DMS 273 treated with DMSO at 0.1 percent for 48 hours (cell line): ENCODE measurements at regions not wholly inside any gene's neighbourhood (a gene's known extent, or its start where the extent isn't known, plus 50 kb on each side); places are given as distances from the start of the nearest gene placed in this dataset.
"Not testable (repeated sequence)": the region's sequence is repeated elsewhere in the genome, so short reads cannot be mapped to it uniquely, and the experiment has no call there.

Experiments
- DNase-seq: peaks from one replicate; lab custom pipeline; 2025; lab: John Stamatoyannopoulos, UW

DNA sequence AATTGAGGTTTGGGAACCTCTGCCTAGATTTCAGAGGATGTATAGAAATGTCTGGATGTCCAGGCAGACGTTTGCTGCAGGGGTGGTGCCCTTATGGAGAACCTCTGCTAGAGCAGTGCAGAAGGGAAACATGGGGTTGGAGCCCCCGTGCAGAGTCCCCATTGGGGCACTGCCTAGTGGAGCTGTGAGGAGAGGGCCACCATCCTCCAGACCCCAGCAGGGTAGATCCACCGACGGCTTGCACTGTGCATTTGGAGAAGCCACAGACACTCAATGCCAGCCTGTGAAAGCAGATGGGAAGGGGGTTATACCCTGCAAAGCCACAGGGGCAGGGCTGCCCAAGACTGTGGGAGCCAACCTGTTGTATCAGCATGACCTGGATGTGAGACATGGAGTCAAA, 354.6 kb downstream of the ZNF326 start:
- DNase-seq: no peak

DNA sequence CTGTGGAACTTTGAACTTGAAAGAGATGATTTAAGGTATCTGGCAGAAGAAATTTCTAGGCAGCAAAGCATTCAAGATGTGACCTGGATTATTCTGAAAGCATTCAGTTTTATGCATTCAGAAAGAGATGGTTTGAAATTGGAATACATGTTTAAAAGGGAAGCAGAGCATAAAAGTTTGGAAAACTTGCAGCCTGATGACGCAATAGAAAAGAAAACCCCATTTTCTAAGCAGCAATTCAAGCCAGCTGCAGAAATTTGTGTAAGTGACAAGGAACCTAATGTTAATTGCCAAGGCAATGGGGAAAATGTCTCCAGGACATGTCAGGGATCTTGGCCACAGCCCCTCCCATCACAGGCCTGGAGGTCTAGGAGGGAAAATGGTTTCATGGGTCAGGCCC, 354.0 kb downstream of the ZNF326 start:
- DNase-seq: no peak

DNA sequence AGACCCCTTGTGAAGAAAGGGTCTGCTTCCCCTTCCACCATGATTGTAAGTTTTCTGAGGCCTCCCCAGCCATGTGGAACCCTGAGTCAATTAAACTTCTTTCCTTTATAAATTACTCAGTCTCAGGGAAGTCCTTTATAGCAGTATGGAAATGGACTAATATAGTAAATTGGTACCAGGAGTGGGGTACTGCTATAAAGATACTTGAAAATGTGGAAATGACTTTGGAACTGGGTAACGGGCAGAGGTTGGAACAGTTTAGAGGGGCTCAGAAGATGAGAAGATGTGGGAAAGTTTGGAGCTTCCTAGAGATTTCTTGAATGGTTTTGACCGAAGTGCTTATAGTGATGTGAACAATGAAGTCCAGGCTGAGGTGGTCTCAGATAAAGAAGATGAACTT, 353.5 kb downstream of the ZNF326 start:
- DNase-seq: not testable (repeated sequence)

DNA sequence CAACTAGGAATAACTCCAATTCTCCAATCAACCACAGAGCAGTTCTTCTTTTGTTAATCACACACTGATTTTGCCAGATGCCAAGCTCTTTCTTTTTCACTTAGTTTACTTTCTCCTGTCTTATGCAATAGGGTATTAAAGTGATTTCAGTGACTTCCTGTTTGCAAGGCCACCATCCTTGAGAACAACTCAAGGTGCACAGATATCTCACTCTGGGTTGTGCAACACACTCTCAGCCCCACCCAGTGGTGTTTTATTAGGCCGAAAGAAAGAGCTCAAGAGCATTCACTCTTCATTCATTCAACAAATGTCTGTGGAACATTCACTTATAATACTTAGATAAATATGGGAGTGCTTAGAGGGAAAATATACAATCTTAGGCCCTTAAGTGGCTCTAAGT, 352.5 kb downstream of the ZNF326 start:
- DNase-seq: no peak

DNA sequence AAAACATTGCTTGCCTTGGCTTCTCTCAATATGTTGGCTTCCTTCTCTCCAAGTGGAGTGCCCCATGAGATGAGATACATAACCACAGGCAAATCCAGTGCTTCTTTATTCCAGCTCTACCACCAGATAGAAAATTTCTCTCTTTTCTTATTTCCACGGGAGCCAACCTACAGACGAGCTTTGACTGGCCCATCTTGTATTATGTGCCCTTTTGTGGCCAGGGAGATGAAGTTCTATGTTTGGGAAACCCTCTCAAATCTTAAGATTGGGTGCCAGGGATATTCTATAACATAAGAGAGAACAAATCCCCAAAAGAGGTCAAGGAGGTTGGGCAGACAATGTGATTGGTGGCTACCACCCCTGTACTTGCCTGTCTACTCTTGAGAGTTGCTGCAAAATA, 351.8 kb downstream of the ZNF326 start:
- no peak for DNase-seq

DNA sequence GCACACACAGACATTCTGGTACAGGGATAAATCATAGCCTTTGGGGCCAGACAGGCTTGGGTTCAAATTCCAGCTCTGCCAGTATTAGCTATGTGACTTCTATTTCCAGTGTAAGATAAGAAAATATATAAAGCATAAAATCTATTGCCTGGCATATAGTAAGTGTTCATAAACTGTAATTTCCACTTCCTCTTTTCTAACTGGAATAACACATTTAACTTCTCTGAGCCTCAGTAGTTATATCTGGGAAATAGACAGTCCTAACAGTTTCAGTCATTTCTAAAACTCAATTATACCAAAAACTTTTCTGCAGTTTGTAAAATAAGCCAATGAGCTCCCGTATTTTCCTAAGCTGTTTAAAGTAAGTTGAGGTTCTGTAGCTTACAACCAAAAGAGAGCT, 351.4 kb downstream of the ZNF326 start:
- DNase-seq: no peak

DNA sequence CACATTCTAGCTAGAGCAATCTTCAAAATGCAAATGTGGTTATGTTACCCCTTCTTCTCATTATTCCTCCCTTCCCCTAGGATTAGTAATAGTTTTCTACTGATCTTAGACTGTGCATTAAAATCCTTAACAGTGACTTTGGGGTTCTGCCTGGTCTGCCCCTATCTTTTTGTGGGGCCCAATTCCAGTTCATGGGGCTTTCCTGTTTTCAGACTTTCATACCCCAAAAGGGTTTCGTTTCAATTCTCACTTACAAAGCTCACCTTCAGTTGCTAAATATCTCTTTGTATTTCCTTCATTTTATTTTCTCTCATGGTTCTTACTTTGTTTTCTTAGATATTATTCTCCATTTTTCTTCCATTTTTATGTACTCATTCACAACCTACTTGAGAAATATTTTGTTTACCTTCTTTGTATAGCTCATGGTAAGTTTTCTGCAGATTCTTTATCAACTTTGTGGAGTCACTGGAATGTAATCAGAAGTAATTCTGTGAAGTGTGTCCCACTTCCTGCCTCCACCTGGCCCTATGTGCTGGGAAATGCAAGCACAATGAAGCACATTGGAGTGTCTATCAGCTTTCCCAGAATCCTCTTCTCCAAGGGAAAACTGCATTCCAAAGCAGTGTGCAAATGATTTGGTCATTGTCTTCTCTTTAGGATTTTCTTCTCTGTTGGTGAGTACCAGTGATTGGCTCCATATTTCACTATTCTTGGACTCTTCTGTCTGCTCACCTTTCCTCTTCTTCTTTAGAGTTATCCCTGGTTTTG, 350.2 kb downstream of the ZNF326 start:
- DNase-seq: no peak

DNA sequence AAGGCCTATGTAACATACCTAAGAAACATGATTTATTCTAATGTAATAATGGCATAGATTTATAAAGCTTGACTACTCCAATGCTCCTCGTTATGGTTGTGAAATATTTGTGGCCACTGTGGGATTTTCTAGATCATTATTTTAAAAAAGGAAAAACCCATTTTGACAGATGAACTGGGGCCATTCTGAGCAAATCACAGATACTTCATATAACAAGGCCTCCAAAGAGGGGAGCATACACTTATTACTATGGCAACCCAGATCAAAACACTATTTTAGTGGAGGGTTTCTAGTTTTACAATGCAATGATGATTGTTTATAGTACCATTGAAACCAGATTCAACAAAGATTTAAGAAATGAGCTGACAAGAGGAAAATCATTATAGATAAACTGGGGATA, 346.6 kb downstream of the ZNF326 start:
- DNase-seq: no peak

DNA sequence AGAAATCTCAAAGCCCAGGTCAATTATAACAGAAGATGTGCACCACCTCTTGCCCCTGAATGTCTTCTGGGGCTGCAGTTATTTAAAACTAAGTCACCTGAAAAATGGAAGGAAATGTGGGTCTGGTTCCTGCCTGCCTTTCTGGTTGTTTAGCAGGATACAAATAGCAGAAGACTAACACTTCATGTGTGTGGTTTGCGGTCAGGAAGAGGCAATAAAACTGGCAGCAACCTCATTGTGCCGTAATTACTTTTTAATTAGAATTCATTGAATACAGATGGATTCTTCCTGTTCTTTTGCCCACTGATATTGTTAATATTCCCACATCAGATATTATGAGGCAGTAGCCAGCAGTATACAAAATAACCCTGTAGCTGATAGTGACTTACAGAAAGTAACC, 345.7 kb downstream of the ZNF326 start:
- no peak for DNase-seq

DNA sequence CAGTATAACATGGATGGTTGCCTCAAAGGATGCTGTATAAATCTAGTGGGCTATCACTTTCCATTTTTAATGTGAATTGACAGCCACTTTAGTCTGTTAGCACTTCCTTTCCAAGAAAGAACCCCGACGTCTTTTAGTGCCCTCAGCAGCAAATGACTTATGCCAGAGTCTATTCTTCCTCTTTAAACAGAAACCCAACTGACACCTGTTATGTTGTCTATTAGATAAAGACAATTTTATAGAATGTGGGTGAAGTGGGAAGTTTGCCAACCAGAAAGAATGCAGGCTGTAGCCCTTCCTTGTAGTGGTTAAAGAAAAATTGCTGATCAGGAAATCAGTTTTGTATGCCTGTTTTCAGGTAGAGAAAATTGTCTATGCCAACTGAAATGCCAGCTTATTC, 344.9 kb downstream of the ZNF326 start:
- DNase-seq: no peak

DNA sequence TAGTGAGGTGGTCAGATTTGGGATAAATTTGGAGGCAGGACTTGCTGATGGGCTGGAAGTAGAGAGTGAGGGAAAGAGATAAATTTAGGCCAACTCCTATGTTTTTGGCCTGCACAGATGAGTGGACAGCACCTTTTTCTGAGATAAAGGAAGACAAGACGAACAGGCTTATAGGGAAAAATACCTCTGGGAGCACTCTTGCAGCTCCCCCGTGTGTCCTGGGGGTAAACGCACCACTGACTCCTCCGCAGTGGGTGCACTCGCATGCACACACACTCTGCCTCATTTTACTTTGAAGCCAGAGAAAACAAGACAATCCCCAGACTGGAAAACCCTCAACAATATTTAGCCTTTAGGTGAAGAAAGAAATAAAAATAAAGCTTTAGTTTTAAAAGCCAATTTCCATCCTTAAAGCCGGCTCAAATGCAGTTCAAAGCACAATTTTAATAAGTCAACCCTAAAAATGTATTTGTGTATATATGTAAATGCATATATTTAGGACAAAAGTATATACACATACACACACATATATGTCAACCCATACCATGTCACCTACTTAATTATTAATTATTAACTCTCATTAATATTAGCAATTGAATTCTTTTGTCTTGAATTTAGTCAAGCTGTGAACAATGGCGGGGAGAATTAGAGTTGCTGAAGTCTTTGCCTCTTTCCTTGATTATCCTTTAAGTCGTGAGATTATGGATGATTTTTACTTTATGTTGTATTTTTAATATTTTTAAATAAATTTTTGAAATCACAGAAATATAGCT, 341.8 kb downstream of the ZNF326 start:
- no peak for DNase-seq

DNA sequence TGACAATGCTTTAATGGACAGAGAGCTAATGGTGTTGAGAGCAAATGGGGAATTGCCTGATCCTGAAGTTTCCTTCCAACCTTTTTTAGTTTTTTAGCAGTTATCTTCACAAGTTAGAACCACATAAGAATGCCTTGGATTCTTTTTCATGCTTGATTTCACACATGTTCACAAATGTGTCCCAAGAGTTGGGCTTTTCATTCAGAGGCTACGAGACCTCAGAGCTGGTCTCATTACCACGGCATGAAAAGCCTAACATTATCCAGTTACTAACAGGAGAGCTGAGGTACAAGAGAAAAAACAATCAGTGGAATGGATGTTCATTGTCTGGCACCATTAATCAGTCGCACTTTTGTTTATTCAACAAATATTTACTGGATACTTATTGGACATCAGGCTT, 340.6 kb downstream of the ZNF326 start:
- no peak for DNase-seq

DNA sequence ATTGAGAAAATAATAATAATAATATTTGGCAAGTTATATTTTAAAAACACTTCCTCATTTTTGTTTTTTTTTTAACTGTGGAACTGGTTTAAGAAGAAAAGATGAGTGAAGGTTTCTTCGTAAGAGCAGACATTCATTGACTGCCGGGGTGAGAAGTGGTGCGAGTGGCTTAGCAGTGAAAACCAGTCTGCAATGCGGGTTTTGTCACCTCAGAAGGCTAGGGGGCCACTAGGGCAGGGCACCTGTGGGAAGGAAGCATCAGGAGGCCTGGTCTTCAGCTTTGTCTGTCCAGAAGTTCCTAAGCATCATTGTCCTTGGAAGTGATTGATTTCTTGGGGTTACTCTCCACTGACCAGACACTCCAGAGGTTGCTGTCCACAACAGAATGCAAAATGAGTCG, 339.2 kb downstream of the ZNF326 start:
- DNase-seq: no peak

DNA sequence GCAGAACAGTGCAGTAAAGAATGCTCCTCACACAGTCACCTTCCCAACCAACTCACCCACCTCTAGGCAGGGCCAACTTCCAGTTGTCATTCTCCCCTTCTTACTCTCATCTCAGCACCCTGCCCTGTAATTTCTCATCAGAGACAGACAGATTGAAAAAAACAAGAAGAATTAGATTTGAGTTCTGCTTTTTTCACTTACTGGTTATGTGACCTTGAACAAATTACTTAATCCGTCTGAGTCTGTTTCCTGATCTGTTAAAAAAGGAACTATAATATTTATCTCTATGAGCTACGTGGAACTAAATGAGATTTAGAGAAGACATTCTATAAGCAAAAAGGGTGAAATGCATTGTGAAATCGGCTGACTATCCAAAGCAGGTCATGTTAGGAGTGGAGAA, 330.3 kb downstream of the ZNF326 start:
- no peak for DNase-seq

DNA sequence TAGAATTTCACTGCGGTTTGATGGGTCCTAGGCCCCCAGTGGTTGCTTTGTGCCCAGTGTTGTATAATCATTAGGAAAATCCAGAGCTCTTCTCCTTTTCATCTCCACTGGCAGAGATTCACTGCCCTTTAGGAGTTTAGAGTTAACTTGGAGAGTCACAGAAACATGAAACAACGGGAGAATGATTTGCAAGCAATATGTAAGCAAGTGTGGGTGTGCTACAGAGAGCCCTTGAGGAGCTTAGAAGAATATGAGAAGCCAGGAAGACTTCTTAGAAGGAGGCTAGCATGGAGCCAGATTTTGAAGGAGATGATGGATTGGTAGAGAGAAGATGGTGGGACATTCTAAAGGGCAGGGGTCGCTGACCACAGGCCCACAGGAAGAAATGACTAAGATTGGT, 327.3 kb downstream of the ZNF326 start:
- DNase-seq: no peak

DNA sequence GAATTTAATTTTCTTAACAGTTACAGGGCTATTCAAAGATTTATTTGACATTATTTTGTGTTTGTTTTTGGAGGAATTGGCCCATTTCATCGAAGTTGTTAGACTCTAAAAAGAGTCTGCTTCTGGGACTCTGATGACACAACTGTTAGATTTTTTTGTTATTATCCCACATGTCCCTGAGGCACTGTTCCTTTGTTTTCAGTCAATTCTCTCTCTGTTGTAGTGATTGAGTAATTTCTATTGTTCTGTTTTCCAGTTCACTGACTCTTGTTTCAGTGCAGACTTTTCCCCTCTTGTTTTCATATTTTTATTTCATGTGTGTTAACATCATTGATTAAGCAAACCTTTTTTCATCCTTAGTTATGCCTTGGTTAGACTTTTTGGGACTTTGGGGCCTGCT, 325.0 kb downstream of the ZNF326 start:
- DNase-seq: no peak

DNA sequence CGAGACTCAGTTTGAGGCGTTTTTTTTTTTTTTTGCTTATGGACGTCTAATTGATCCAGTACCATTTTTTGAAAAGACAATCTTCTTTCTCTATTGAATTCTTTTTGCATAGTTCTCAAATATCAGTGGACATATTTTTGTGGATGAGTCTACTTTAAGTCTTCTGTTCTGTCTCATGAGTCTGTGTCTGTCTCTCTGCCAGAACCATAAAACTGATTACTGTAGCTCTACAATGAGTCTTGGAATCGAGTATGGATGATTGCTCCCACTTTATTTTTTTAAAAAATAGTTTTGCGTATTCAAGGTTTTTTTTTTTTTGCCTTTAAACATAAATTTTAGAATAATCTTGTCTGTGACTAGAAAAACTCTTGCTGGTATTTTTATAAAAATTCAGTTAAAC, 323.5 kb downstream of the ZNF326 start:
- DNase-seq: no peak

DNA sequence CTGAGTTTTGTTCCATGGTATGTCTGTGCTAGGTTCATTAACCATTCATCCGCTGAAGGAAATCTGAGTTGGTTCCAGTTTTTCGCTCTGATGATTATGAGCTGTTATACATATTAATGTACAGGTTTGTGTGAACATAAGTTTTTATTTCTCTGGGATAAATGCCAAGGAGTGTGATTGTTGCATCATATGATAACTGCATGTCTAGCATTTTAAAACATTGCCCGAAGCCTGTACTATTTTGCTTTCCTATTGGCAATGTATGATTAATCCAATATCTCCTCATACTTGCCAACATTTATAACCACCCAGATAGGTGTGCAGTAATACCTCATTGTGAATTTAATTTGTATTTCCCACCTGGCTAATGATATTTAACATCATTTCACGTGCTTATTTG, 322.7 kb downstream of the ZNF326 start:
- DNase-seq: no peak

DNA sequence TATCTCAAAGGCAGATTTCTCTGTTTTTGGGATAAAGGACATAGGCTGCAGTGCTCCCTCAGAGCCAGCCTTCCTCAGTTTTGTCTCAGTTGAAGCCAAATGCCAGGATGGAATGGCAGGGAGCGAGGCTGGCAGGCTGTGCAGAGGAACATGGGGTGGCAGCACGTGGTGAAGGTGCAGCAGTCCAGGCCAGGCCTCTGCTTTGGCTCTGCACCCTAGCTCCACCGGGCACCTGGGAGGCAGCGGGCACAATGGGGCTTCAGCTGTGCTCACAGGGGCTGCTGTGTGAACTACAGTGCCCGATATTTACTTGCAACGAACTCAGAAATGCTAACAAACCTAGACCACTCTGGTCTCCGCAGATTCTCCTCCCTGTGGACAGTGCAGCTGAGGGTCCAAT, 319.6 kb downstream of the ZNF326 start:
- DNase-seq: no peak

DNA sequence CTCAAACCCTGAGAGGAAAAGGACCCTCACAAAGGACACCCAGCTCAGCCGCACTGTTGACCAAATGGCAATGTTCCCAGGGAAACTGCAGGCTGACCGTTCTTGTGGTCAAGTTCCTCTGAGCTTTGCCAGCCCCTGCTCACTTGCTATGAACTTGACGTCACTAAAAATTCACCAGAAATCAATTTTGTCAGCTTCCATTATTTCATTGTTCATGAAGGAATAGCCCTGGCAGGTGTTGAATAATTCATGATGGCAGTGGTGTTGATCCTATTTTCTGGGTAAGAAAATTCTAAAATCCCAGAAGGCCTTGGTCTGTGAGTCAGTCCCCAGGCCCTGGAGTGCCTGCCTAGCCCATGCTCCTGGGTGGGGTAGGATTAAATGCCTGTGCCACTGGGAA, 318.9 kb downstream of the ZNF326 start:
- DNase-seq: no peak

DNA sequence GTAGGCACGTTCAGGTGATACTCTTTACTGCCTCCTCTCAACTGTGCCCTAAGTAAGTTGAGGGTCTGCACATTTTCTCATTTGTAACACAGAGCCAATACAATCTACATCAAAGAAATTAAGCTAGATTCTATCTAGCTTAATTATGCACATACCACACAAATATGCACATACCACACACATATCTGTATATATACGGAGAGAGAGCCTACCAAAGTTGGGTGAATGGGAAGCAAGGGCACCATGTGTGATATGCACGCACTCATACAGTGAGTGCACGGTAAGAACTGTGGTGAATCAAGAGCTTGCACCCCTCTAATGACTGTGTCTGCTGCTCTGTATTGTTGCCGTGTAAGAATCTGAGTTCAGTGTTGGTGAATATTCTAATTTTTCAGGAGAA, 314.9 kb downstream of the ZNF326 start:
- no peak for DNase-seq

DNA sequence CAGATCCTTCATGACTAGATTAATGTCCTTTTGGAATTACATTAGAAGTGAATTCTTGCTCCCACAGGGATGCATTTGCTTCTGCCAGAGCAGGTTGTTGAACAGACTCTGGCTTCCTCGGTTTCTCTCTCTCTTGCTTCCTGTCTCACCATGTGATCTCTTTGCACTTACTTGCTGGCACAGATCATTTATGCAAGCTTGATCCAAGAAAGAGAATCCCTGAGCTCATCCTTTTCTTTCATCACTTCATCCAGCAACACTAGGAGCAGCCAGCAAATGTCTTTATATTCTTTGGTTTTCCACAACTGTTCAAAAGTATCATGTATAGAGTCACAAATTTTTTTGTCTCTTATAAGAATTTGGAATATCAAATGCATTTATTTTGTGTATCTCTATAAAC, 313.5 kb downstream of the ZNF326 start:
- DNase-seq: no peak

DNA sequence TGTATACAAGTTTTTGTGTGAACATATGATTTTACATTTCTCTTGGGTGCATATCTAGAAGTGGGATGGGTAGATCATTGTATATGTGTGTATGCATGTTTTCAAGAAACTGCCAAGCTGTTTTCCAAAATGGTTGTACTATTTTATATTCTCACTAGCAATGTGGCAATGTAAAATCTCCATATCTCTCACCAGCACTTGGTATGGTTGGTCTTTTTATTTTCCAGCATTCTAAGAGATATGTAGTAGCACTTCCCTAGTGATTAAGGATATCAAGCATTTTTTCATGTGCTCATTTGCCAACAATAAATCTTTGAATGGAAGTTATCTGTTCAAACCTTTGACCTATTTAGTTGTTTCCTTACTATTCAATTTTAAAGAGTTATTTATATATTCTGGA, 310.7 kb downstream of the ZNF326 start:
- DNase-seq: no peak

DNA sequence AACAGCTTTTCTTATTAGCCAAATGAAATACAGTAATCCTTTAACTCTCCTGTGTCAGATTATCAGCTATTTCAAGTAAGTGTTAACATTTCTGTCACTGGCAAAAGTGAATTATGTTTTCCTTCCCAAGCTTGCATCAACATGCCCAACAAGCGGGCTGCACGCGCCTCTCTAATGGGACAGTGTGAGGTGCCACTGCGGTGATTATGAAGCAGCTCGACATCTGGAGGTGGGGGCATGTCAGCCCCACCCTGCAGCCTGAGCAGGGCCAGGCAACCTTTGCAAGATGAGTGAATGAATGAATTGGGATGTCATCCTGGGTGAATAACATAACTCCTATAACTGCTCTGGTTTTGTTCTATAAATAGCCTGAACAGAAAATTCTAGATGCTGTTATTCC, 301.4 kb downstream of the ZNF326 start:
- DNase-seq: no peak
